Stimulated activated naive B cell treated with anti-CD40 and anti-IgM and Interleukin-4, amounts not matched to agents 10 μg/mL and 1 μg/mL and 100 μg/mL, for 72 hours (primary cell): ENCODE measurements at regions not wholly inside any gene's neighbourhood (a gene's known extent, or its start where the extent isn't known, plus 50 kb on each side); places are given as distances from the start of the nearest gene placed in this dataset.
"Not testable (repeated sequence)": the region's sequence is repeated elsewhere in the genome, so short reads cannot be mapped to it uniquely, and the experiment has no call there.

Source experiments
- ATAC-seq, 2 donors: fragments of 150-1000 bp; cut with Tn5 transposase; replicated peaks; 2 replicates each; pipeline ENCODE4 v1.10.0; 2021; ENCODE audit warnings: moderate library complexity in 1 of 2
- DNase-seq: peaks from one replicate; pipeline ENCODE4 v3.0.0; 2021
- H3K27ac Mint-ChIP-seq: one replicate; pipeline ENCODE4 v1.8.0; 2022; ENCODE audit warnings: mild to moderate bottlenecking, mixed read lengths
- H3K27me3 Mint-ChIP-seq, 2 donors: one replicate each; pipeline ENCODE4 v1.8.0; 2022; ENCODE audit warnings: mixed read lengths in 2 of 2
- H3K36me3 Mint-ChIP-seq, 2 donors: one replicate each; pipeline ENCODE4 v1.8.0; 2022; ENCODE audit warnings: mixed read lengths in 2 of 2, mild to moderate bottlenecking in 1 of 2
- H3K4me1 Mint-ChIP-seq, 2 donors: one replicate each; pipeline ENCODE4 v1.8.0; 2022; ENCODE audit warnings: mixed read lengths in 2 of 2, mild to moderate bottlenecking in 1 of 2
- H3K4me3 Mint-ChIP-seq, 2 donors: one replicate each; pipeline ENCODE4 v1.8.0; 2022; ENCODE audit warnings: mild to moderate bottlenecking in 2 of 2, mixed read lengths in 2 of 2, moderate library complexity in 1 of 2
- H3K9me3 Mint-ChIP-seq, 2 donors: one replicate each; pipeline ENCODE4 v1.8.0; 2022; ENCODE audit warnings: mixed read lengths in 2 of 2, mild to moderate bottlenecking in 1 of 2

DNA sequence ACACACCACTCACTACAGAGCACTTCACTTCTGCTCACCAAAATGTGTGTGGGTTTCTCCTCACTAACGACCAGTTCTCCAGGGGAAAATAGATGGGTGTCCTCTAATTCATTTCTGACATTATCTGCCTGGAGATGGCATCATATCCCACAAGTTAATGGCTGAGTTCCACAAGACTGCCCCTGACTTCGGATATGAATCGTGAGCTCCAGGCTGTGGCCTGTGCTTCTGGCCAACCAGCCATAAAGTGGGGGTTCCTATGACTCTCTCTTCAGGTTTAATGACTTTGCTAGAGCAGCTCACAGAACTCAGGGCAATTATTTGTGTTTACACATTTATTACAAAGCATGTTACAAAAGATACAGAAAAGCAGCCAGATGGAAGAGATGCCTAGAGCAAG is 113.0 kb upstream of the SYT13 start:
- H3K4me1 Mint-ChIP-seq = peaks cover 0 to 1% of the 10 kb centered on the region in 2 donors
- H3K36me3 Mint-ChIP-seq = no peaks in the 10 kb centered on the region
- H3K27me3 Mint-ChIP-seq = peaks cover 15% of the 10 kb centered on the region in 2 donors
- ATAC-seq (no peak), DNase-seq (no peak)
- no peak overlapping the region for H3K4me3 Mint-ChIP-seq
- no peaks in the 10 kb centered on the region for H3K9me3 Mint-ChIP-seq
- no peak overlapping the region for H3K27ac Mint-ChIP-seq

DNA sequence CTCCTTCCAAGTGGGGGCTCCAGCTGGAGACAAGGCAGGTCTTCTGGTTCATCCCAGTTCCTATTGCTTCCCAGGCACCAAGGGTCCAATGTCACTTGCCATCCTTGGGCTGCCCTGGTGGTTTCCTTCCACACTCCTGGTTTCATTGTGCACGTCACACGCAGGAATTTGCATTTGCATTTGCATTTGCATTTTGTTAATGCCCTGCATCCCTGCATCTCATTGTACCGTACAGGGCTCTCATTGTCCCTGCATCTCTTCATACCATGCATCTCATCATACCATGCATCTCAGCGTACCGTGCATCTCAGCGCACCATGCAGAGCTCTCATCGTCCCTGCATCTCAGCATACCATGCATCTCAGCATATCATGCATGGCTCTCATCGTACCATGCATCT is 112.2 kb upstream of the SYT13 start:
- no peak for ATAC-seq
- H3K27me3 Mint-ChIP-seq = peaks cover 11 to 17% of the 10 kb centered on the region in 2 donors

DNA sequence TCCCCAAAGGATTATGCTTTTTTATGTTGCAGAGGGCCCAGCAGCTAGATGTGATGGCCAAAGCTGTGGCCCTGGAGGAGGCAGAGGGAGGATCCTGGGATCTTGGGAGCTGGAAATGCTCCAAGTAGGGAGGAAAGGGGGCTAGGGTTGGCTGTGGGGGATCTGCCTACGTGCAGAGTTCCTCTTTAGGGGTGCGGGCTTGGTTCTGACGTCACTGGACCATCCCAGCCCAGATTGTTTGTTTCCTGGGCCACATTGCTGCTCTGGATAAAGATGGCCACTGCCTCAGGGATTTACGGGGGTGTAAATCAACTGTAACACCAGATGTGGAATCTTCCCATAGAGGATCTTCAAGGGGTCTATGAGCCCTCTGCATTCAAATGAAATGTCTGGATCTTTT is 110.3 kb upstream of the SYT13 start:
- DNase-seq (no peak), ATAC-seq (no peak)
- no peaks in the 10 kb centered on the region for H3K9me3 Mint-ChIP-seq
- no peak overlapping the region for H3K4me3 Mint-ChIP-seq
- H3K36me3 Mint-ChIP-seq = no peaks in the 10 kb centered on the region
- peaks cover 0 to 1% of the 10 kb centered on the region in 2 donors for H3K4me1 Mint-ChIP-seq
- no peak overlapping the region for H3K27ac Mint-ChIP-seq
- H3K27me3 Mint-ChIP-seq = peaks cover 14 to 21% of the 10 kb centered on the region in 2 donors

More for the DNA sequence above, 112.2 kb upstream of the SYT13 start:
- Mint-ChIP-seq H3K36me3 (no peaks in the 10 kb centered on the region), H3K4me1 (peaks cover 0 to 1% of the 10 kb centered on the region in 2 donors), H3K27ac (no peak overlapping the region), H3K9me3 (no peaks in the 10 kb centered on the region), H3K4me3 (no peak overlapping the region)
- DNase-seq = no peak

DNA sequence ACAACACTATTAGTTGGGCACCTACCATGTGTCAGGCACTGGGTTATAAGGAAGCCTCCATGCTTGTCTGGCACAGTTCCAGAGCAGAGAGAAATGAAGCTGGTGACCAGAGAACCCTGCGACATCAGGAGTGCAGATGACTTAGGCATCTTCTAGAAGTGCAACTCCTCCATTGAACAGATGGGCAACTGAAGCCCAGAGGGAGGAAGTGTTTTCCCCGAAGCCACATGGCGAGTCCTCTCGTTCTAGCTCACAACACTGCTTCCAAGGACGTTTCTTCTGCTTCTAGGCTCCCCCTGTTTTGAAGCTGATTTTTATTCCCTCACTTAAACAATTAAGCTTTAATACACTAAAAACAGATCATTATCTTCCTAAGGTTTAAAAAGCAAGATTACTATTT is 109.8 kb upstream of the SYT13 start:
- H3K4me1 Mint-ChIP-seq = peaks cover 0 to 1% of the 10 kb centered on the region in 2 donors
- no peak overlapping the region for H3K27ac Mint-ChIP-seq
- H3K4me3 Mint-ChIP-seq = no peak overlapping the region
- ATAC-seq = no peak
- no peaks in the 10 kb centered on the region for H3K36me3 Mint-ChIP-seq
- peaks cover 18 to 23% of the 10 kb centered on the region in 2 donors for H3K27me3 Mint-ChIP-seq
- DNase-seq = no peak
- H3K9me3 Mint-ChIP-seq = no peaks in the 10 kb centered on the region

DNA sequence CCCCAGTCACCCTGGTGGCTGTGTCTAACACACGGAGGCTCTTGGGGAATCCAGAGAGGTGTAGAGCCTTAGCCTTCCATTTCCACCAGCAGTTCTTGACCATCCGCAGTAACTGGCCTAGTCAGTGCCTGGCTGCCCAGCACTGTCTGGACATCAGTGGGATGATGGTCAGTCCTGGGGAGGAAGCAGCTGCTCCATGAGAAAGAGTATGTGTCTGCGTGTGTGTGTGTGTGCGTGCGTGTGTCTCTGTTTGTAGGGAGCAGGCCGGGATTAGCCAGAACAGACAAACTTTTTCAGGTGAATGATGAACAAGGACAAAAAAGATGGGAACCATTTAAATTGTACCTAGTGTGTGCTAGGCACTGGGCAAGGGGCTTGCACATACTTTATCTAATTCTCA is 109.3 kb upstream of the SYT13 start:
- H3K4me1 Mint-ChIP-seq = peaks cover 0 to 1% of the 10 kb centered on the region in 2 donors
- no peaks in the 10 kb centered on the region for H3K36me3 Mint-ChIP-seq
- no peak overlapping the region for H3K4me3 Mint-ChIP-seq
- DNase-seq (no peak), ATAC-seq (no peak)
- no peaks in the 10 kb centered on the region for H3K9me3 Mint-ChIP-seq
- no peak overlapping the region for H3K27ac Mint-ChIP-seq
- peaks cover 23 to 28% of the 10 kb centered on the region in 2 donors for H3K27me3 Mint-ChIP-seq

DNA sequence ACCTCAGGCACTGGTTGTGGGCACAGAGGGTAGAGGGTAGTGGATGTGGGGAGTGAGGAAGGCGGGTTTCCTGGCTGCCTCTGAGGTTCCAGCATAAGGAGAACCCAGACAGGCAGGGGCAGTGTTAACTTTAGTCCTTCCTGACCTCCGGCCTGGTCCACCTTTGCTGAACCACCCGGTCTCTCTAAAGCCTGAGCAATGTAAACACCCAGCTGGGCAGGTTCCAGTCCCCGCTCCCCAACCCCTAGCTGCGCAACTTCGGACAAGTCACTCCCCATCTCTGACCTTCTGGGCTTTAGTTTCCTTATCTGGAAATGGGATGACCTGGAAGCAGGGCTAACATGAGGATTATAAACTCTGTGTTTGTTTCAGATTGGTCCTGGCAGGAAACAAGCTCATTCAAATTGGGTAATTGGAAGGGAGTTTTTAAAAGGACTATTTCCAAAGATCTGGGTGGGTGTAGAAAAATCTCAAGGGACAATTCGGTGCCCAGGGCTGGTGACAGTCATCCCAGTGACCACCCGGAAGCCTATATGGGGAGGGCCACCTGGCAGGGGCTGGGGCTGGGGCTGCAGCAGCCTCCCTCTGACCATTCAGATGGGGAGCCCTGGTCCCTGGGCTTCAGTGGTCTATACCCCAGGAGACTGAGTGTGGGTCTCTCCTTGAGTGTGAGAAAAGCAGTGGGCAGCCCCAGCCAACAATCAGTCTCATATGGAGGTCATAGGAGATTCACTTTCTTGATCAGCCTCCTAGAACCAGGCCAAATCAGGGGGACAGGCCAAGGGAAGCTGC is 108.3 kb upstream of the SYT13 start:
- Mint-ChIP-seq H3K4me3 (no peak overlapping the region), H3K9me3 (no peaks in the 10 kb centered on the region), H3K36me3 (no peaks in the 10 kb centered on the region), H3K27me3 (peaks cover 27 to 32% of the 10 kb centered on the region in 2 donors), H3K4me1 (no peaks in the 10 kb centered on the region), H3K27ac (no peak overlapping the region)
- ATAC-seq (no peak), DNase-seq (no peak)

DNA sequence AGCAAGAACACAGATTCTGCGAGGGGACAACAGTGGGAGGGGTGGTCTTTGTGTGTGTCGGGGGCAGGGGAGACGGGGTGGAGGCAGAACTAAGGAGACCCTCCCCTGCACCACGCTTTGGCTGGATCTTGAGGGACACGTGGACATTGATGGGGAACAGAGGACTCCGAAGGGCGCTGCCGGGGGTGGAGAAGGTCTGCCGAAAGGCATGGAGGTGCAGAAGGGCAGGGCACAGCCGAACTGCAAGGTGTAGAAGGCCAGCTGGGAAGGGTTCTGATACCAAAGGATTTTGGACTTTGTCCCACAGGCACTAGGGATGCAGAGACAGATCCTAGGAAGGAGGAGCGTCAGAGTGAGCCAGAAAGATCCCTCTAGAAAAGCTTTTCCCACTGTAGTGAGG is 107.7 kb upstream of the SYT13 start:
- DNase-seq (no peak), ATAC-seq (no peak)
- Mint-ChIP-seq H3K4me3 (no peak overlapping the region), H3K27ac (no peak overlapping the region), H3K9me3 (no peaks in the 10 kb centered on the region), H3K27me3 (peaks cover 24 to 34% of the 10 kb centered on the region in 2 donors), H3K36me3 (no peaks in the 10 kb centered on the region), H3K4me1 (no peaks in the 10 kb centered on the region)

DNA sequence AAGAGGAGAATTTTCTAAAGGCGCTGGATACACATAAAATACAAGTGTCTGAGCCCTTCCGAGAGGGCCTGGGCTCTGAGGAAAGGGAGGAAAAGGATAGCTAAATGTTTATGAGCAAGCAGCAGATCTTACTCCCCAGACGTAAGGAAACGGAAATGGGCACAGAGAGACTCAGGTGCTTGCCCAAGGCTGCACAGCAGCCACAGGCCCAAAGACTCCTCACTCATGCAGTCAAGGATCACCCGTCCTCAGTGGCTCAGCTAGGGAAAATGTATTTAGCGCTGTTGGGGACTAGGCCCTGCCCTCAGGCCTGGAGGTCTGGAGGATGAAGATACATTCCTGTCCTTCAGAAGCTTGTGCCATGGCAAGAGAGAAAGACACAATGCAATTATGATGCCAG is 107.2 kb upstream of the SYT13 start:
- no peaks in the 10 kb centered on the region for H3K36me3 Mint-ChIP-seq

DNA sequence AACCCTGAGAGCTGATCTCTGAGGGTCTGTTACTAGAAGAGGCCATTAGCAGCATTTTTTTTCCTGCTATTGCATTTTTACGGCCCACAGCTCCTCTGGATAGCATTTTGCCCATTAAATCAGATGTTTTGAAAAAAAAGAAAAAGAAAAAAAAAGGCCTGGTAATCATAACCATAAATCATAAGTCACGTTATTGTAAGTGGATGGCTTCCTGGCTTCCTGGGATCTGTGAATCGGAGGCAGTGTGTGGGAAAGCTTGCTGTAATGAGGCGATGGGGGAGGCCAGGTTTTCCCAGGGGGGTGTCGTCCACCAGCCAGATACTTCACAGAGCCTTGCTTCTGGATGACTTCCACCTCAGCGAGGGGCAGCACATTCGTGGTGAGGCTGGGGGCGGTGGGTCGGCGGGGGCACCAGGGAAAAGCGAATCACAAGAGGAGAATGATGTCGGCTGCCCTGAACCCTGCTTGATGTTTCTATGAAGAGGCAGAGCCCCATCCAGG is 106.5 kb upstream of the SYT13 start:
- Mint-ChIP-seq H3K27me3 (peaks cover 31 to 39% of the 10 kb centered on the region in 2 donors), H3K27ac (no peak overlapping the region)
- ATAC-seq = no peak

More for the DNA sequence above, 107.2 kb upstream of the SYT13 start:
- no peaks in the 10 kb centered on the region for H3K9me3 Mint-ChIP-seq
- DNase-seq (no peak), ATAC-seq (no peak)
- H3K4me1 Mint-ChIP-seq = no peaks in the 10 kb centered on the region
- H3K4me3 Mint-ChIP-seq = no peak overlapping the region
- H3K27me3 Mint-ChIP-seq = peaks cover 24 to 34% of the 10 kb centered on the region in 2 donors
- no peak overlapping the region for H3K27ac Mint-ChIP-seq

DNA sequence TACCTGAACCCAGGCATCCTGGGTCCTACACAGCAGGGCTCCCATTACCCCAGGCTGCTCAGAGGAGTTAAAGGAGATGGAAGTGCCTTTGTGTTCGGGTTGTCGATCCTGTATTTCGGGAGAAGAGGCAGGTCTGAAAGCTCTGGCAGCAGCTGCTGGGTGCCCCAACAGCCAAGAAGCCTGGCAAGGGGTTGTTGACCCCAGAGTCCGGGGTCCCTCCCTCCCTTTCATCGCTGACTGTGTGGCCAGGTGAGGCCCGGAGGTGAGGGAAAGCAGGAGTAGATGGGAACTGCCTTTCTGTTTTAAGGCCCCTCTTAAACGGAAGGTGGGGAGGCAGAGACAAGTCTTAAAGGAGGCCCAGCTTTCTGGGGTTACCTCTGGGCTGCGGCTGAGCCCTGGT is 106.0 kb upstream of the SYT13 start:
- no peaks in the 10 kb centered on the region for H3K36me3 Mint-ChIP-seq
- peaks cover 35 to 44% of the 10 kb centered on the region in 2 donors for H3K27me3 Mint-ChIP-seq
- no peak for DNase-seq
- no peak overlapping the region for H3K27ac Mint-ChIP-seq
- no peak for ATAC-seq
- no peak overlapping the region for H3K4me3 Mint-ChIP-seq
- no peaks in the 10 kb centered on the region for H3K4me1 Mint-ChIP-seq
- no peaks in the 10 kb centered on the region for H3K9me3 Mint-ChIP-seq

More for the DNA sequence above, 106.5 kb upstream of the SYT13 start:
- no peaks in the 10 kb centered on the region for H3K9me3 Mint-ChIP-seq
- H3K4me1 Mint-ChIP-seq = no peaks in the 10 kb centered on the region
- no peak overlapping the region for H3K4me3 Mint-ChIP-seq
- no peak for DNase-seq
- H3K36me3 Mint-ChIP-seq = no peaks in the 10 kb centered on the region

DNA sequence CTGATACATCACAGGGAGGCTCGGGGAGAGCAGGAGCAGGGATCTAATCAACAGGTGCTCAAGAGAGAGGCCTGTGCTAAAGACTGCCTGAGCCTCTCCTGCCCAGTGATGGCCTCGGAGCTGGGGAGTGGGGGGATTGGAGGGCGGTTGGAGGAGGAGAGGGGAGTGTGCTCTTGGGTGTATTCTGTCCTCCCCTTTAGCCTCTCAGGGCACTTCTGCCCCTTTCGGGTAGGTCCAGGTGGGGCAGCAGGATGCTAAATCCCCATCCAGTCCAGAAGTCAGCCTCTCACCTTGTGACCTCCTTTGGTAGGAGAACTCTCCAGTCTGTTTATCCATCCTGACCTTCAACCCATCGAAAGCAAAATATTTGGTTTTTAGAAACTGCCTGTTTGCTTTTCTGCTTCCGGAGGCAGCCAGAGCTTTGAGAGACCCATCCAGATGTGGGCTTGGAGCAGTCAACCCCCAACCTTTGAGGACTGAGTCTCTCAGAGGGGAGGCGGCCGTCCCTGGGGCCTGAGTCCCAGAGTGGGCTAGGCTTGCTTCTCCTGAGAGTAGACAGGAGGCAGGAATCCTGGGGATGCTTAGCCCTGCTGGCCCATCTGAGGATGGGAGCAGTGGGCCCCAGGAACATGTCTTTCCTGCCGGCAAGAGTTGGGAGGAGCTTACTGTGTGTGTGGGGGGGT is 105.2 kb upstream of the SYT13 start:
- ATAC-seq (no peak), DNase-seq (no peak)
- H3K36me3 Mint-ChIP-seq = no peaks in the 10 kb centered on the region
- peaks cover 39 to 49% of the 10 kb centered on the region in 2 donors for H3K27me3 Mint-ChIP-seq
- no peaks in the 10 kb centered on the region for H3K4me1 Mint-ChIP-seq
- H3K27ac Mint-ChIP-seq = no peak overlapping the region
- H3K4me3 Mint-ChIP-seq = no peak overlapping the region
- H3K9me3 Mint-ChIP-seq = no peaks in the 10 kb centered on the region

DNA sequence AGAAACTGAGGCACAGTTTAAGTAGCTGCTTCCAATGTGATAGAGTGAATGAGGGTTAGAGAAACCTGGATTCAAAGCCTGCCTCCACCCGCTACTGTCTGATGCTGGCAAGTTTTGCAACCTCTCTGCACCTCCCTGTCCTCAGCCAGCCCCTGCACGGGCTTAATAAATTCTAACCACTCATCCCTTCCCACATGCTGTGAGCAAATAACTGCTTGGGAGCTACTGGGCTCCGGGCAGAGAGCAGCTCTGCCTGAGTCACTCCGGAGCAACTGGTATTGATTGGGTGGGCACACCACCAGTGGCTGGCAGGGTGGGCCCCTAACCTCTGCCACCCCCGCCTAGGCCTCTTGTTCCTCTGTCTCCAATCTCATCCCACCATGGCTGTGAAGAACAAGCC is 104.3 kb upstream of the SYT13 start:
- Mint-ChIP-seq H3K9me3 (no peaks in the 10 kb centered on the region), H3K27me3 (peaks cover 42 to 48% of the 10 kb centered on the region in 2 donors), H3K4me3 (no peak overlapping the region), H3K4me1 (no peaks in the 10 kb centered on the region), H3K36me3 (no peaks in the 10 kb centered on the region), H3K27ac (no peak overlapping the region)
- ATAC-seq (no peak), DNase-seq (no peak)

DNA sequence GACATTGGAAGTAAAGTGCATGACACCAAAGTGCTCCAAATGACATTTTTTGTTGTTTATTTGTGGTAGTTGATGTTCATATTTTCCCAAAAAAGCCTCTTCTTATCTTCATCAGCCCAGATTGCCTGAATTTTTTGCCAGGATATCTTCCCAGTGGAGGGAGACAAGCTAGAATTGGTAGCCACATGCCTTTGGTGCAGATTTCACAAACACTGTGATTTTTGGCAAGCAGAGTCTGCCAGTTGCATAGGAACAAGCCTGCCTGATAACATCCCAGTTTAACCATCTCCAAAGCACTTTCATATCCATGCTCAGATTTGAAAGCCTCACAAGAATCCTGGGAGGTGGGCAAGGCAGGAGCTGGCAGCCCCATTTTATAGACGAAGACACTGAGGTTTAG is 102.3 kb upstream of the SYT13 start:
- no peaks in the 10 kb centered on the region for H3K9me3 Mint-ChIP-seq

DNA sequence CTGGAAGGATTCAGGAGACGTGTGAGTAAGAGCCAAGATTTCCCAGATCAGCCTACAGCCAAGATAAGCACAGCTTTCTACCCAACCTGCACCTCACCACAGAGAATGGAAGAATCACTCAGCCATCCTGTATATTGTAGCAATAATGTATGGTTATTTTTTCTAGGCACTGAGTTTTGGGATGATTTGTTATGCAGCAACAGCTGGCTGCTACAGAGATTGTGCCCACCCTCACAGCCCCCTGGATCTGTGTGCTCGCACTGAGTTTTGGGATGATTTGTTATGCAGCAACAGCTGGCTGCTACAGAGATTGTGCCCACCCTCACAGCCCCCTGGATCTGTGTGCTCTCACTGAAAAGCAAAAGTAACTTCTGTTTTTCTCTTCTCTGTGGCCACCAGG is 101.7 kb upstream of the SYT13 start:
- peaks cover 47 to 65% of the 10 kb centered on the region in 2 donors for H3K27me3 Mint-ChIP-seq
- H3K4me3 Mint-ChIP-seq, H3K4me1 Mint-ChIP-seq, DNase-seq, H3K9me3 Mint-ChIP-seq, ATAC-seq, H3K36me3 Mint-ChIP-seq, H3K27ac Mint-ChIP-seq: not testable (repeated sequence)

More for the DNA sequence above, 102.3 kb upstream of the SYT13 start:
- Mint-ChIP-seq H3K4me1 (peaks cover under 1 to 5% of the 10 kb centered on the region in 2 donors), H3K27me3 (peaks cover 44 to 60% of the 10 kb centered on the region in 2 donors), H3K4me3 (no peak overlapping the region), H3K36me3 (no peaks in the 10 kb centered on the region), H3K27ac (no peak overlapping the region)
- DNase-seq (no peak), ATAC-seq (no peak)

DNA sequence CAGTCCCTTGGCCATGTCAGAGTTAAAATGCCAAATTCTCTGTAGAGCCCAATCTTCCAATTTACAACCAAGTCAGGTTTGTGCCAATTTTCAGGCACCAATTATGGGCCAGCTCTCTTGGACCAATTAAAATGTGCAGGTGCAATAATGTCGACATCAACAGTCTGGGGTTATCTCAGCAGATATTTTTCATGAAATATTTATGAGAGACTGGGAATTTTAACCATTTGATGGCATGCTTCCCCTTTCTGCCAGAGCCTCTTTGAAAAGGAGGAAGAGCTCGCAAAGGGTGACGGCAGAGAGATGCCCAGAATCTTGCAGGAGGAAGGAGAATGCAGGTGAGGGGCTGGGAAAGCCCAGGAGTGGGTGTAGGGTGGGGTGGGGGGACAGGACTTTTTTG is 100.8 kb upstream of the SYT13 start:
- Mint-ChIP-seq H3K9me3 (no peaks in the 10 kb centered on the region), H3K27me3 (peaks cover 50 to 73% of the 10 kb centered on the region in 2 donors), H3K27ac (no peak overlapping the region), H3K4me1 (peaks cover 4 to 10% of the 10 kb centered on the region in 2 donors), H3K36me3 (no peaks in the 10 kb centered on the region), H3K4me3 (no peak overlapping the region)
- DNase-seq = no peak
- no peak for ATAC-seq
